C4-2B (cell line): ENCODE measurements at regions not wholly inside any gene's neighbourhood (a gene's known extent, or its start where the extent isn't known, plus 50 kb on each side); places are given as distances from the start of the nearest gene placed in this dataset.
"Not testable (repeated sequence)": the region's sequence is repeated elsewhere in the genome, so short reads cannot be mapped to it uniquely, and the experiment has no call there.

Experiments used
- H3K27ac ChIP-seq: fragments of 450-650 bp; 2 replicates; pipeline ENCODE4 v1.5.1; 2017
- ZFX ChIP-seq: fragments of 450-650 bp; IDR thresholded peaks from 2 replicates; pipeline ENCODE4 v1.6.1; 2017
- TF ChIP-seq, protein P1 (sequence below): fragments of 450-650 bp; conservative IDR thresholded peaks from 2 replicates; pipeline ENCODE4 v1.5.1; 2017; ENCODE audit warnings: mild to moderate bottlenecking

- TF ChIP-seq, protein P1, sequence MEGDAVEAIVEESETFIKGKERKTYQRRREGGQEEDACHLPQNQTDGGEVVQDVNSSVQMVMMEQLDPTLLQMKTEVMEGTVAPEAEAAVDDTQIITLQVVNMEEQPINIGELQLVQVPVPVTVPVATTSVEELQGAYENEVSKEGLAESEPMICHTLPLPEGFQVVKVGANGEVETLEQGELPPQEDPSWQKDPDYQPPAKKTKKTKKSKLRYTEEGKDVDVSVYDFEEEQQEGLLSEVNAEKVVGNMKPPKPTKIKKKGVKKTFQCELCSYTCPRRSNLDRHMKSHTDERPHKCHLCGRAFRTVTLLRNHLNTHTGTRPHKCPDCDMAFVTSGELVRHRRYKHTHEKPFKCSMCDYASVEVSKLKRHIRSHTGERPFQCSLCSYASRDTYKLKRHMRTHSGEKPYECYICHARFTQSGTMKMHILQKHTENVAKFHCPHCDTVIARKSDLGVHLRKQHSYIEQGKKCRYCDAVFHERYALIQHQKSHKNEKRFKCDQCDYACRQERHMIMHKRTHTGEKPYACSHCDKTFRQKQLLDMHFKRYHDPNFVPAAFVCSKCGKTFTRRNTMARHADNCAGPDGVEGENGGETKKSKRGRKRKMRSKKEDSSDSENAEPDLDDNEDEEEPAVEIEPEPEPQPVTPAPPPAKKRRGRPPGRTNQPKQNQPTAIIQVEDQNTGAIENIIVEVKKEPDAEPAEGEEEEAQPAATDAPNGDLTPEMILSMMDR, result no peak
- TF ChIP-seq ZFX, result no peak
- no peak overlapping the region for H3K27ac ChIP-seq
Measured at GRCh38 chr7:45435846-45436245, 138.3 kb upstream of the ADCY1 start.

GRCh38 chr7:45440776-45441175, 133.4 kb upstream of the ADCY1 start:
- H3K27ac ChIP-seq, result not testable (repeated sequence)

GRCh38 chr7:45443263-45443662, 130.9 kb upstream of the ADCY1 start:
- TF ChIP-seq, protein P1, result no peak
- TF ChIP-seq ZFX, result no peak
- no peak overlapping the region for H3K27ac ChIP-seq

GRCh38 chr7:45446195-45446944, 127.8 kb upstream of the ADCY1 start:
- H3K27ac ChIP-seq, result no peak overlapping the region
- TF ChIP-seq ZFX, result no peak
- TF ChIP-seq, protein P1, result no peak

DNA sequence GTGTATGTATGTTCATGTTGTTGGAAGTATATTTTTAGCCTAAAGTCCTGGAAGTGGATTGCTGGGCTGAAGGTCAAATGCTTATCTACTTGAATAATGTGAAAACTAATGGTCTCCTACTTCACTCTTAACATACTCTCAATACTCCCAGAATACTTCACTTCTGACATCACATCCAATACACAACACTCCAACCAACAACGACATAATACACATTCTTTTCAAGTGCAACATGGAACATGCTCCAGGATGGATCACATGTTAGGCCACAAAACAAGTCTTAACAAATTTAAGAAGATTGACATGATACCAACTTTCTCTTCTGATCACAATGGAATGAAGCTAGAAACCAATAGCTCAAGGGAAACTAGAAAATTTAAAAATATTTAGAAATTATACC, 126.9 kb upstream of the ADCY1 start:
- H3K27ac ChIP-seq, result no peak overlapping the region
- TF ChIP-seq ZFX, result no peak
- TF ChIP-seq, protein P1, result no peak

DNA sequence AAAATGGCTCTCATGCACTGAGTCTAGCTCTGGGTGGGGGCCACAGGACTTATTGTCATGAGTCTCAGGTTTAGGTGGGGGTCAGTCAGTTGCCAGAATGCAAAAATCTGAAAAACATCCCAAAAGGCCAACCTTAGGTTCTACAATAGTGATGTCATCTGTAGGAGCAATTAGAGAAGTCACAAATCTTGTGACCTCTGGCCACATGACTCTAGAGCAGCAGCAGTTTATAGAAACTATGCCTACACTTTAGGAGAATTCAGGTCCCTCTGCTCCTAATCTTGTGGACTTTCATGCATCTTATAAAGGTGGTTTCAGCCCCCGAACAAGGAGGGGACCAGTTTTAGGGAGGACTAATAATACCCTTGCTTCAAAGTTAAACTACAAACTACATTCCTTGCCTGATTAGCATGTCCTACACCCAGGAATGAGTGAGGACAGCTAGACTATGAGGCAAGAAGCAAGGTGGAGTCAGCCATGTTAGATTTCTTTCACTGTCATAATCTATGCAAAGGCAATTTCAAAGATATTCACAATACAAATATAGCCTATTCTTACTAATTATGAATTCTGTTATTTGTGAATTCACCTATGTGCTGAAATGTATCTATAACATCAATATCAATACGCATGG, 123.5 kb upstream of the ADCY1 start:
- TF ChIP-seq, protein P1, result no peak
- TF ChIP-seq ZFX, result no peak
- H3K27ac ChIP-seq, result no peak overlapping the region

GRCh38 chr7:45451342-45452035, 122.7 kb upstream of the ADCY1 start:
- H3K27ac ChIP-seq, result no peak overlapping the region
- TF ChIP-seq, protein P1, result no peak
- TF ChIP-seq ZFX, result no peak
